ENCODE measurements at regions not wholly inside any gene's neighbourhood (a gene's known extent, or its start where the extent isn't known, plus 50 kb on each side); places are given as distances from the start of the nearest gene placed in this dataset.

GRCh38 chr4:31539284-31540069 lies 819.3 kb downstream of the PCDH7 start:
- TF ChIP-seq POLR2A (IDR thresholded peaks at IDR 0.05; ENCODE audit: low read depth, low read length), result no peak
- no peak for TF ChIP-seq POLR2AphosphoS5 (IDR thresholded peaks at IDR 0.05; ENCODE audit: low read depth, low read length)
- TF ChIP-seq TAF1 (IDR thresholded peaks at IDR 0.05; ENCODE audit: borderline replicate concordance, low read depth, low read length), result no peak
- no peak for FAIRE-seq
- no peak for DNase-seq (ENCODE audit: insufficient read length)

- TF ChIP-seq TAF1 (IDR thresholded peaks at IDR 0.05; ENCODE audit: borderline replicate concordance, low read depth, low read length) (no peak), POLR2A (IDR thresholded peaks at IDR 0.05; ENCODE audit: low read depth, low read length) (no peak), POLR2AphosphoS5 (IDR thresholded peaks at IDR 0.05; ENCODE audit: low read depth, low read length) (no peak)
- DNase-seq (ENCODE audit: insufficient read length) (no peak), FAIRE-seq (no peak)
Observed at GRCh38 chr4:31545330-31545729, 825.2 kb downstream of the PCDH7 start.

- DNase-seq (ENCODE audit: insufficient read length) (no peak), FAIRE-seq (no peak)
- TF ChIP-seq TAF1 (IDR thresholded peaks at IDR 0.05; ENCODE audit: borderline replicate concordance, low read depth, low read length), result no peak
- TF ChIP-seq POLR2AphosphoS5 (IDR thresholded peaks at IDR 0.05; ENCODE audit: low read depth, low read length), result no peak
- TF ChIP-seq POLR2A (IDR thresholded peaks at IDR 0.05; ENCODE audit: low read depth, low read length), result no peak
Observed at GRCh38 chr4:31545755-31546154, 825.6 kb downstream of the PCDH7 start.

GRCh38 chr4:31548021-31548420 lies 827.9 kb downstream of the PCDH7 start:
- TF ChIP-seq TAF1 (IDR thresholded peaks at IDR 0.05; ENCODE audit: borderline replicate concordance, low read depth, low read length) (no peak), POLR2AphosphoS5 (IDR thresholded peaks at IDR 0.05; ENCODE audit: low read depth, low read length) (no peak), POLR2A (IDR thresholded peaks at IDR 0.05; ENCODE audit: low read depth, low read length) (no peak)
- FAIRE-seq (no peak), DNase-seq (ENCODE audit: insufficient read length) (no peak)

- TF ChIP-seq POLR2A (IDR thresholded peaks at IDR 0.05; ENCODE audit: low read depth, low read length) (no peak), TAF1 (IDR thresholded peaks at IDR 0.05; ENCODE audit: borderline replicate concordance, low read depth, low read length) (no peak), POLR2AphosphoS5 (IDR thresholded peaks at IDR 0.05; ENCODE audit: low read depth, low read length) (no peak)
- DNase-seq (ENCODE audit: insufficient read length) (no peak), FAIRE-seq (no peak)
Observed at GRCh38 chr4:31548823-31549222, 828.7 kb downstream of the PCDH7 start.

- FAIRE-seq, result no peak
- DNase-seq (ENCODE audit: insufficient read length), result no peak
- TF ChIP-seq TAF1 (IDR thresholded peaks at IDR 0.05; ENCODE audit: borderline replicate concordance, low read depth, low read length) (no peak), POLR2A (IDR thresholded peaks at IDR 0.05; ENCODE audit: low read depth, low read length) (no peak), POLR2AphosphoS5 (IDR thresholded peaks at IDR 0.05; ENCODE audit: low read depth, low read length) (no peak)
Observed at GRCh38 chr4:31549256-31549655, 829.1 kb downstream of the PCDH7 start.

- TF ChIP-seq POLR2A (IDR thresholded peaks at IDR 0.05; ENCODE audit: low read depth, low read length) (no peak), POLR2AphosphoS5 (IDR thresholded peaks at IDR 0.05; ENCODE audit: low read depth, low read length) (no peak), TAF1 (IDR thresholded peaks at IDR 0.05; ENCODE audit: borderline replicate concordance, low read depth, low read length) (no peak)
- no peak for DNase-seq (ENCODE audit: insufficient read length)
- no peak for FAIRE-seq
Observed at GRCh38 chr4:31557437-31557836, 837.3 kb downstream of the PCDH7 start.

- TF ChIP-seq TAF1 (IDR thresholded peaks at IDR 0.05; ENCODE audit: borderline replicate concordance, low read depth, low read length), result no peak
- TF ChIP-seq POLR2A (IDR thresholded peaks at IDR 0.05; ENCODE audit: low read depth, low read length), result no peak
- no peak for TF ChIP-seq POLR2AphosphoS5 (IDR thresholded peaks at IDR 0.05; ENCODE audit: low read depth, low read length)
- no peak for DNase-seq (ENCODE audit: insufficient read length)
- no peak for FAIRE-seq
Observed at GRCh38 chr4:31573554-31573953, 853.4 kb downstream of the PCDH7 start.

GRCh38 chr4:31575504-31575903 lies 855.3 kb downstream of the PCDH7 start:
- TF ChIP-seq POLR2A (IDR thresholded peaks at IDR 0.05; ENCODE audit: low read depth, low read length) (no peak), POLR2AphosphoS5 (IDR thresholded peaks at IDR 0.05; ENCODE audit: low read depth, low read length) (no peak), TAF1 (IDR thresholded peaks at IDR 0.05; ENCODE audit: borderline replicate concordance, low read depth, low read length) (no peak)
- no peak for FAIRE-seq
- no peak for DNase-seq (ENCODE audit: insufficient read length)

- no peak for DNase-seq (ENCODE audit: insufficient read length)
- no peak for FAIRE-seq
- TF ChIP-seq POLR2AphosphoS5 (IDR thresholded peaks at IDR 0.05; ENCODE audit: low read depth, low read length) (no peak), TAF1 (IDR thresholded peaks at IDR 0.05; ENCODE audit: borderline replicate concordance, low read depth, low read length) (no peak), POLR2A (IDR thresholded peaks at IDR 0.05; ENCODE audit: low read depth, low read length) (no peak)
Observed at GRCh38 chr4:31580843-31581242, 860.7 kb downstream of the PCDH7 start.

- TF ChIP-seq POLR2AphosphoS5 (IDR thresholded peaks at IDR 0.05; ENCODE audit: low read depth, low read length), result no peak
- TF ChIP-seq TAF1 (IDR thresholded peaks at IDR 0.05; ENCODE audit: borderline replicate concordance, low read depth, low read length), result no peak
- TF ChIP-seq POLR2A (IDR thresholded peaks at IDR 0.05; ENCODE audit: low read depth, low read length), result no peak
- DNase-seq (ENCODE audit: insufficient read length) (no peak), FAIRE-seq (no peak)
Observed at GRCh38 chr4:31585503-31585902, 865.3 kb downstream of the PCDH7 start.

GRCh38 chr4:31592293-31592692 lies 872.1 kb downstream of the PCDH7 start:
- no peak for DNase-seq (ENCODE audit: insufficient read length)
- TF ChIP-seq TAF1 (IDR thresholded peaks at IDR 0.05; ENCODE audit: borderline replicate concordance, low read depth, low read length), result no peak
- no peak for TF ChIP-seq POLR2AphosphoS5 (IDR thresholded peaks at IDR 0.05; ENCODE audit: low read depth, low read length)
- TF ChIP-seq POLR2A (IDR thresholded peaks at IDR 0.05; ENCODE audit: low read depth, low read length), result no peak
- FAIRE-seq, result no peak
